Neural crest cell (in vitro differentiated cells): ENCODE measurements at regions not wholly inside any gene's neighbourhood (a gene's known extent, or its start where the extent isn't known, plus 50 kb on each side); places are given as distances from the start of the nearest gene placed in this dataset.
"Not testable (repeated sequence)": the region's sequence is repeated elsewhere in the genome, so short reads cannot be mapped to it uniquely, and the experiment has no call there.

Source experiments
- DNase-seq: peaks from one replicate; pipeline ENCODE4 v3.0.0; 2021; ENCODE audit warnings: low read depth, mixed read lengths, low spot score
- H3K27ac Mint-ChIP-seq: one replicate; pipeline ENCODE4 v1.8.0; 2021; ENCODE audit warnings: mild to moderate bottlenecking, mixed read lengths; ENCODE audit not compliant: unreplicated experiment
- H3K27me3 Mint-ChIP-seq: 2 replicates; pipeline ENCODE4 v1.8.0; 2021; ENCODE audit warnings: low read depth, mild to moderate bottlenecking, mixed read lengths
- H3K36me3 Mint-ChIP-seq: 2 replicates; pipeline ENCODE4 v1.8.0; 2021; ENCODE audit warnings: low read depth, mild to moderate bottlenecking, mixed read lengths
- H3K4me1 Mint-ChIP-seq: 2 replicates; pipeline ENCODE4 v1.8.0; 2021; ENCODE audit warnings: mixed read lengths
- H3K4me3 Mint-ChIP-seq: one replicate; pipeline ENCODE4 v1.8.0; 2021; ENCODE audit warnings: mild to moderate bottlenecking, mixed read lengths
- H3K9me3 Mint-ChIP-seq: 2 replicates; pipeline ENCODE4 v1.8.0; 2021; ENCODE audit warnings: mixed read lengths
- TF ChIP-seq, protein P1 (sequence below): fragments of 200-600 bp; sonication (generic); conservative IDR thresholded peaks from 2 replicates; pipeline ENCODE4 v1.5.0; 2021; ENCODE audit warnings: antibody characterized with exemption, mild to moderate bottlenecking

DNA sequence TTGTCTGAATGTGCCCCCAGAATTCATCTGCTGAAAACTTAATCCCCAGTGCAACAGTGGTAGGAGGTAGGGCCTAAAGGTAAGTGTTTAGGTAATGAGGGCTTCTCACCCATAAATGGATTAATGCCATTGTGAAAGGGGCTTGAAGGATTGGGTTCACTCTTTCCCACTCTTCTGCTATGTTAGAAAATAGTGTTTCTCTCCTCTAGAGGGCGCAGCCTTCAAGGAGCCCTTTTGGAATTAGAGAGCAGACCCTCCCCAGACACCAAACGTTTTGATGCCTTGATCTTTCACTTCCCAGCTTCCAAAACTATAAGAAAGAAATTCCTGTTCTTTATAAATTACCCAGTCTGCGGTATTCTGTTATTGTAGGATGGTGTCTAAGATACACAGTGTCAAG lies 706.4 kb downstream of the SMARCA1 start:
- Mint-ChIP-seq H3K9me3 (no peaks in the 10 kb centered on the region), H3K36me3 (no peaks in the 10 kb centered on the region), H3K27ac (no peak overlapping the region), H3K27me3 (no peaks in the 10 kb centered on the region), H3K4me1 (peaks cover 26% of the 10 kb centered on the region), H3K4me3 (no peak overlapping the region)
- DNase-seq = peak; percentile 13
- TF ChIP-seq, protein P1, sequence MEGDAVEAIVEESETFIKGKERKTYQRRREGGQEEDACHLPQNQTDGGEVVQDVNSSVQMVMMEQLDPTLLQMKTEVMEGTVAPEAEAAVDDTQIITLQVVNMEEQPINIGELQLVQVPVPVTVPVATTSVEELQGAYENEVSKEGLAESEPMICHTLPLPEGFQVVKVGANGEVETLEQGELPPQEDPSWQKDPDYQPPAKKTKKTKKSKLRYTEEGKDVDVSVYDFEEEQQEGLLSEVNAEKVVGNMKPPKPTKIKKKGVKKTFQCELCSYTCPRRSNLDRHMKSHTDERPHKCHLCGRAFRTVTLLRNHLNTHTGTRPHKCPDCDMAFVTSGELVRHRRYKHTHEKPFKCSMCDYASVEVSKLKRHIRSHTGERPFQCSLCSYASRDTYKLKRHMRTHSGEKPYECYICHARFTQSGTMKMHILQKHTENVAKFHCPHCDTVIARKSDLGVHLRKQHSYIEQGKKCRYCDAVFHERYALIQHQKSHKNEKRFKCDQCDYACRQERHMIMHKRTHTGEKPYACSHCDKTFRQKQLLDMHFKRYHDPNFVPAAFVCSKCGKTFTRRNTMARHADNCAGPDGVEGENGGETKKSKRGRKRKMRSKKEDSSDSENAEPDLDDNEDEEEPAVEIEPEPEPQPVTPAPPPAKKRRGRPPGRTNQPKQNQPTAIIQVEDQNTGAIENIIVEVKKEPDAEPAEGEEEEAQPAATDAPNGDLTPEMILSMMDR = peak; percentile 70

DNA sequence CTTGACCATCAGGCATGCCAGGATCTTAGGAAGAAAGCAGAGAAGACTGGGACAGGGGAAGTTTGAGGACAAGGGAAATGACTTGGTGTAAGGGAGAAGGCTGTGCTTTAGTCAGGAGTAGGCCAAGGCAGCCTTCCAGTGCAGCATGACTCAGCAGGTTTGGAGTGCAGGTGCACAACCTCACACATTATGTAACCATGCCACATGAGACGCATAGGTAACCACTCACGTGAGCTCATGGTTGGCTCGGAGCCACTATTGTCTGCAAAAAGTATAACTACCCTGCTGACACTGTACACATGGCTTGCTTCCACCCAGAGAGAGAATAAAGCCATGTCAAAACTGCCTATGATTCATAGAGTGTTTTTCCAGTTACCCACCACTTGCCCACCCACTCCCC lies 715.9 kb downstream of the SMARCA1 start:
- H3K4me1 Mint-ChIP-seq = no peaks in the 10 kb centered on the region
- no peak for DNase-seq
- H3K27ac Mint-ChIP-seq = no peak overlapping the region
- H3K36me3 Mint-ChIP-seq = peaks cover 16% of the 10 kb centered on the region
- peaks cover 19% of the 10 kb centered on the region for H3K9me3 Mint-ChIP-seq
- TF ChIP-seq, protein P1 = no peak
- no peak overlapping the region for H3K4me3 Mint-ChIP-seq
- H3K27me3 Mint-ChIP-seq = no peaks in the 10 kb centered on the region

DNA sequence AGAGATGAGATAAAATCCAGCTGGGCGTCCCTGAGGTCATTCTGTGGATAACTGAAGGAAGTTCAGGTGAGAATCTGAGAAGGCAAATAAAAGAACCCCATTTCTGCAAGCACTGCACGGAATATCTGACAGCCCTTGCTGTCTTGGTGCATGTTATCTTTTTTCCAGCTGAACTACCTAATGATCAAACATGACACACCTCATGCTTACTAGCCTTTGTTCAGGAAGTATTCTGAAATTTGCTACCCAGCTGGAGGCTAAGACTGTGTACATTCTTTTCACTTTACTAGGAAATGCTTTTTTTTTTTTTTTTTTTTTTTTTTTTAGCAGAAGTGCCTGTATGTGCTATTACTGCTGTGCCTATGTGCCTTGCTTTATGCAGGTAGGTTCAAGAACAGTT lies 718.1 kb downstream of the SMARCA1 start:
- H3K27ac Mint-ChIP-seq = no peak overlapping the region
- no peaks in the 10 kb centered on the region for H3K4me1 Mint-ChIP-seq
- TF ChIP-seq, protein P1 = no peak
- peaks cover 19% of the 10 kb centered on the region for H3K9me3 Mint-ChIP-seq
- H3K36me3 Mint-ChIP-seq = peaks cover 16% of the 10 kb centered on the region
- H3K4me3 Mint-ChIP-seq = no peak overlapping the region
- no peaks in the 10 kb centered on the region for H3K27me3 Mint-ChIP-seq
- DNase-seq = no peak

- no peak for DNase-seq
- TF ChIP-seq, protein P1 = no peak
- Mint-ChIP-seq H3K27ac (no peak overlapping the region), H3K4me3 (no peak overlapping the region), H3K27me3 (no peaks in the 10 kb centered on the region), H3K36me3 (peaks cover 16% of the 10 kb centered on the region), H3K9me3 (peaks cover 17% of the 10 kb centered on the region), H3K4me1 (no peaks in the 10 kb centered on the region)
Observed at GRCh38 chrX:128804828-128805227, 718.5 kb downstream of the SMARCA1 start.

DNA sequence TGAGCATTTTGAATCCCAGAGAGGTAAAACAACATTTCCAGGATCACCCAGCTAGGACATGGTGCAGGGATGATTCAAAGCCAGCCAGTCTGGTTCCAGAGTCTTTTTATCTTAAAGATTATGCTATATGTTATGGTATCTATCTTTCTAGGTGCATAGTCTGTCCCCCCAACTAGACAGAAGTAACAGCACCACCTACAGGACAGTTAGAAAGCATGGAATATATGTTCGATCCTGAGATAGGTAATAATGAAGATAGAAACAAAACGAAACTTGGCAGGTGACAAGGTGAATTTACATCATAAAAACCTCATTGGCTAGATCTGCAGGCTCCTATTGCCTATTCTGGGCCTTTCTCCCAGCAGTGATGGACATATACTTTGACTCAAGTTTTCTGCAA lies 723.2 kb downstream of the SMARCA1 start:
- Mint-ChIP-seq H3K4me3 (no peak overlapping the region), H3K9me3 (peaks cover 15% of the 10 kb centered on the region), H3K27ac (no peak overlapping the region), H3K36me3 (peaks cover 14% of the 10 kb centered on the region), H3K4me1 (no peaks in the 10 kb centered on the region), H3K27me3 (no peaks in the 10 kb centered on the region)
- DNase-seq = no peak
- TF ChIP-seq, protein P1 = peak; percentile 55

GRCh38 chrX:128783139-128783538 lies 730.9 kb upstream of the ACTRT1 start:
- Mint-ChIP-seq H3K4me3 (peak overlapping the region; percentile 56), H3K4me1 (peaks cover 23% of the 10 kb centered on the region), H3K27ac (peak overlapping the region; percentile 69)
- H3K9me3 Mint-ChIP-seq, DNase-seq, H3K27me3 Mint-ChIP-seq, H3K36me3 Mint-ChIP-seq: not testable (repeated sequence)
